CD1c-positive myeloid dendritic cell (primary cell): ENCODE measurements at regions not wholly inside any gene's neighbourhood (a gene's known extent, or its start where the extent isn't known, plus 50 kb on each side); places are given as distances from the start of the nearest gene placed in this dataset.

Source experiments
- DNase-seq: peaks from one replicate; pipeline ENCODE4 v3.0.0-alpha.2; 2016; ENCODE audit errors: extremely low spot score

GRCh38 chr2:23286758-23287704 lies 97.9 kb upstream of the KLHL29 start:
- DNase-seq, result no peak

- no peak for DNase-seq
These were observed 95.3 kb upstream of the KLHL29 start for GRCh38 chr2:23289671-23290070.

GRCh38 chr2:23291239-23291638 lies 93.7 kb upstream of the KLHL29 start:
- no peak for DNase-seq

- no peak for DNase-seq
These were observed 93.0 kb upstream of the KLHL29 start for GRCh38 chr2:23292024-23292423.

- DNase-seq, result no peak
These were observed 91.9 kb upstream of the KLHL29 start for GRCh38 chr2:23293063-23293462.

GRCh38 chr2:23293731-23294130 lies 91.2 kb upstream of the KLHL29 start:
- no peak for DNase-seq

GRCh38 chr2:23294238-23294637 lies 90.7 kb upstream of the KLHL29 start:
- no peak for DNase-seq

GRCh38 chr2:23296691-23297090 lies 88.3 kb upstream of the KLHL29 start:
- DNase-seq, result no peak

GRCh38 chr2:23297112-23297511 lies 87.9 kb upstream of the KLHL29 start:
- no peak for DNase-seq

GRCh38 chr2:23298551-23298950 lies 86.4 kb upstream of the KLHL29 start:
- DNase-seq, result no peak

GRCh38 chr2:23299476-23300195 lies 85.3 kb upstream of the KLHL29 start:
- no peak for DNase-seq

GRCh38 chr2:23301136-23301535 lies 83.8 kb upstream of the KLHL29 start:
- DNase-seq, result no peak

GRCh38 chr2:23302591-23302990 lies 82.4 kb upstream of the KLHL29 start:
- no peak for DNase-seq

GRCh38 chr2:23306401-23306800 lies 78.6 kb upstream of the KLHL29 start:
- DNase-seq, result no peak

GRCh38 chr2:23311186-23311585 lies 73.8 kb upstream of the KLHL29 start:
- DNase-seq, result no peak

GRCh38 chr2:23312996-23313606 lies 71.9 kb upstream of the KLHL29 start:
- peak; percentile 4 for DNase-seq

GRCh38 chr2:23314687-23315086 lies 70.3 kb upstream of the KLHL29 start:
- no peak for DNase-seq

GRCh38 chr2:23320058-23320457 lies 64.9 kb upstream of the KLHL29 start:
- no peak for DNase-seq

GRCh38 chr2:23321751-23322150 lies 63.2 kb upstream of the KLHL29 start:
- DNase-seq, result no peak

GRCh38 chr2:23322567-23323197 lies 62.3 kb upstream of the KLHL29 start:
- no peak for DNase-seq

GRCh38 chr2:23323198-23323916 lies 61.6 kb upstream of the KLHL29 start:
- no peak for DNase-seq
